Suprapubic skin (tissue), 4 donors: ENCODE measurements at regions not wholly inside any gene's neighbourhood (a gene's known extent, or its start where the extent isn't known, plus 50 kb on each side); places are given as distances from the start of the nearest gene placed in this dataset.

ENCODE experiments used
- CTCF ChIP-seq, 2 donors: fragments of 200-600 bp in 1 of 2; fragments of 450-650 bp in 1 of 2; sonication (generic) in 1 of 2; IDR thresholded peaks; one replicate each; pipeline ENCODE4 v1.5.1; 2016 to 2019; ENCODE audit warnings: antibody characterized with exemption in 2 of 2, mild to moderate bottlenecking in 1 of 2, moderate library complexity in 1 of 2
- EP300 ChIP-seq: sonication (generic); formaldehyde crosslinking; IDR thresholded peaks from one replicate; pipeline ENCODE4 v1.6.1; 2017; ENCODE audit warnings: antibody characterized with exemption
- POLR2A ChIP-seq, 2 donors: fragments of 450-650 bp; IDR thresholded peaks; one replicate each; pipeline ENCODE4 v1.6.1; 2017; ENCODE audit warnings: antibody characterized with exemption in 2 of 2, mild to moderate bottlenecking in 2 of 2, moderate library complexity in 2 of 2
- POLR2AphosphoS5 ChIP-seq, 3 donors: sonication (generic); formaldehyde crosslinking; IDR thresholded peaks; one replicate each; pipeline ENCODE4 v1.6.1; 2017; ENCODE audit warnings: antibody characterized with exemption in 3 of 3

DNA sequence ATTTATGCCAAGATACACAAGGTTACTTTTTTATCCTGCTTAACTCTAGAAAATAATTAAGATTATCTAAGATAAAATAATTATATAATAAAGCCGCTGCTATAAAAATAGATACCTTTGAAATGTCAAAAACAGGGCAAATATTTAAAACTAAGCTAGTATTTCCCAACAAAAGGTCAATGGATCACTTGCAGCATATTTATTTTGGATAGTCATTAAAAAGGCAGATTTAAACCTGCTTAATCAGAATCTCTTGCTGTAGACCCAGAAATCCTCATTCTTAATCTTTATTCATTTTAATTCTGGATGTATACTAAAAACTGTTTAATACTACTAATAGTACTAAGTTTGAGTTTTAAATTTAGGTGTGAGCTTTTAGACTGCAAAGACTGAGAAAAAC, 139.0 kb upstream of the CWC22 start:
- TF ChIP-seq CTCF (IDR thresholded peaks at IDR 0.05) (no peak), POLR2A (IDR thresholded peaks at IDR 0.05) (no peak), POLR2AphosphoS5 (IDR thresholded peaks at IDR 0.05) (no peak), EP300 (no peak)
